ENCODE measurements at regions not wholly inside any gene's neighbourhood (a gene's known extent, or its start where the extent isn't known, plus 50 kb on each side); places are given as distances from the start of the nearest gene placed in this dataset.

GRCh38 chr20:24109008-24109407 is 120.4 kb upstream of the GGTLC1 start:
- no peak overlapping the region for H3K4me3 Mint-ChIP-seq
- H3K4me1 Mint-ChIP-seq (ENCODE audit: low read depth) = no peaks in the 10 kb centered on the region
- no peak overlapping the region for H3K27ac Mint-ChIP-seq
- no peaks in the 10 kb centered on the region for H3K9me3 Mint-ChIP-seq
- intact Hi-C loops (cut with micrococcal nuclease) = no loop called here
- DNase-seq (ENCODE audit: low spot score) = no peak
- peaks cover 2% of the 10 kb centered on the region for H3K27me3 Mint-ChIP-seq (ENCODE audit: insufficient read depth)
- H3K36me3 Mint-ChIP-seq (ENCODE audit: low read depth) = no peaks in the 10 kb centered on the region

GRCh38 chr20:24108581-24108980 is 120.0 kb upstream of the GGTLC1 start:
- intact Hi-C loops (cut with micrococcal nuclease) = no loop called here
- no peaks in the 10 kb centered on the region for H3K4me1 Mint-ChIP-seq (ENCODE audit: low read depth)
- no peak for DNase-seq (ENCODE audit: low spot score)
- H3K27ac Mint-ChIP-seq = no peak overlapping the region
- H3K36me3 Mint-ChIP-seq (ENCODE audit: low read depth) = no peaks in the 10 kb centered on the region
- H3K27me3 Mint-ChIP-seq (ENCODE audit: insufficient read depth) = peaks cover 2% of the 10 kb centered on the region
- no peaks in the 10 kb centered on the region for H3K9me3 Mint-ChIP-seq
- H3K4me3 Mint-ChIP-seq = no peak overlapping the region

GRCh38 chr20:24106801-24107445 is 118.3 kb upstream of the GGTLC1 start:
- DNase-seq (ENCODE audit: low spot score) = no peak
- intact Hi-C loops (cut with micrococcal nuclease) = no loop called here
- Mint-ChIP-seq H3K9me3 (no peaks in the 10 kb centered on the region), H3K4me3 (no peak overlapping the region), H3K36me3 (ENCODE audit: low read depth) (no peaks in the 10 kb centered on the region), H3K27ac (no peak overlapping the region), H3K4me1 (ENCODE audit: low read depth) (peaks cover 7% of the 10 kb centered on the region), H3K27me3 (ENCODE audit: insufficient read depth) (peaks cover 4% of the 10 kb centered on the region)

GRCh38 chr20:24106150-24106800 is 117.7 kb upstream of the GGTLC1 start:
- Mint-ChIP-seq H3K27me3 (ENCODE audit: insufficient read depth) (peaks cover 4% of the 10 kb centered on the region), H3K4me1 (ENCODE audit: low read depth) (peaks cover 7% of the 10 kb centered on the region), H3K4me3 (no peak overlapping the region), H3K9me3 (no peaks in the 10 kb centered on the region), H3K27ac (no peak overlapping the region), H3K36me3 (ENCODE audit: low read depth) (no peaks in the 10 kb centered on the region)
- intact Hi-C loops (cut with micrococcal nuclease) = no loop called here
- no peak for DNase-seq (ENCODE audit: low spot score)

- no peaks in the 10 kb centered on the region for H3K36me3 Mint-ChIP-seq (ENCODE audit: low read depth)
- no peaks in the 10 kb centered on the region for H3K9me3 Mint-ChIP-seq
- no peak overlapping the region for H3K27ac Mint-ChIP-seq
- intact Hi-C loops (cut with micrococcal nuclease) = loop anchor here (5.0 kb wide), 1 partner anchor 59 kb away; no protein-coding TSS in a partner anchor
- no peak overlapping the region for H3K4me3 Mint-ChIP-seq
- H3K4me1 Mint-ChIP-seq (ENCODE audit: low read depth) = peaks cover 21% of the 10 kb centered on the region
- no peak for DNase-seq (ENCODE audit: low spot score)
- peaks cover 2% of the 10 kb centered on the region for H3K27me3 Mint-ChIP-seq (ENCODE audit: insufficient read depth)
These were observed 114.3 kb upstream of the GGTLC1 start for GRCh38 chr20:24102749-24103333.

GRCh38 chr20:24102290-24102689 is 113.7 kb upstream of the GGTLC1 start:
- intact Hi-C loops (cut with micrococcal nuclease) = loop anchor here (5.0 kb wide), 1 partner anchor 60 kb away; no protein-coding TSS in a partner anchor
- Mint-ChIP-seq H3K27ac (no peak overlapping the region), H3K27me3 (ENCODE audit: insufficient read depth) (peaks cover 2% of the 10 kb centered on the region), H3K4me3 (no peak overlapping the region), H3K9me3 (no peaks in the 10 kb centered on the region), H3K4me1 (ENCODE audit: low read depth) (peaks cover 21% of the 10 kb centered on the region), H3K36me3 (ENCODE audit: low read depth) (no peaks in the 10 kb centered on the region)
- DNase-seq (ENCODE audit: low spot score) = peak; percentile 4

- intact Hi-C loops (cut with micrococcal nuclease) = loop anchor here (1.0 to 5.0 kb wide), 6 partner anchors 55 to 210 kb away; no protein-coding TSS in a partner anchor
- peak overlapping the region; percentile 22 for H3K27ac Mint-ChIP-seq
- peaks cover 21% of the 10 kb centered on the region for H3K4me1 Mint-ChIP-seq (ENCODE audit: low read depth)
- no peak overlapping the region for H3K4me3 Mint-ChIP-seq
- H3K9me3 Mint-ChIP-seq = no peaks in the 10 kb centered on the region
- peak; percentile 38 for DNase-seq (ENCODE audit: low spot score)
- H3K36me3 Mint-ChIP-seq (ENCODE audit: low read depth) = no peaks in the 10 kb centered on the region
- H3K27me3 Mint-ChIP-seq (ENCODE audit: insufficient read depth) = peaks cover 7% of the 10 kb centered on the region
These were observed 111.9 kb upstream of the GGTLC1 start for GRCh38 chr20:24100370-24101011.

- Mint-ChIP-seq H3K27ac (no peak overlapping the region), H3K4me3 (no peak overlapping the region), H3K36me3 (ENCODE audit: low read depth) (no peaks in the 10 kb centered on the region), H3K9me3 (no peaks in the 10 kb centered on the region), H3K27me3 (ENCODE audit: insufficient read depth) (peaks cover 7% of the 10 kb centered on the region), H3K4me1 (ENCODE audit: low read depth) (peaks cover 21% of the 10 kb centered on the region)
- no peak for DNase-seq (ENCODE audit: low spot score)
- intact Hi-C loops (cut with micrococcal nuclease) = no loop called here
These were observed 110.3 kb upstream of the GGTLC1 start for GRCh38 chr20:24098886-24099285.

GRCh38 chr20:24097506-24098245 is 109.1 kb upstream of the GGTLC1 start:
- intact Hi-C loops (cut with micrococcal nuclease) = no loop called here
- Mint-ChIP-seq H3K27ac (no peak overlapping the region), H3K9me3 (no peaks in the 10 kb centered on the region), H3K27me3 (ENCODE audit: insufficient read depth) (peaks cover 5% of the 10 kb centered on the region), H3K4me1 (ENCODE audit: low read depth) (peaks cover 17% of the 10 kb centered on the region), H3K4me3 (no peak overlapping the region), H3K36me3 (ENCODE audit: low read depth) (no peaks in the 10 kb centered on the region)
- no peak for DNase-seq (ENCODE audit: low spot score)

GRCh38 chr20:24096864-24097450 is 108.4 kb upstream of the GGTLC1 start:
- DNase-seq (ENCODE audit: low spot score) = no peak
- Mint-ChIP-seq H3K9me3 (no peaks in the 10 kb centered on the region), H3K27me3 (ENCODE audit: insufficient read depth) (peaks cover 5% of the 10 kb centered on the region), H3K27ac (no peak overlapping the region), H3K4me3 (no peak overlapping the region), H3K36me3 (ENCODE audit: low read depth) (no peaks in the 10 kb centered on the region), H3K4me1 (ENCODE audit: low read depth) (peaks cover 14% of the 10 kb centered on the region)
- intact Hi-C loops (cut with micrococcal nuclease) = no loop called here

GRCh38 chr20:24096264-24096663 is 107.7 kb upstream of the GGTLC1 start:
- intact Hi-C loops (cut with micrococcal nuclease) = no loop called here
- peaks cover 5% of the 10 kb centered on the region for H3K27me3 Mint-ChIP-seq (ENCODE audit: insufficient read depth)
- no peaks in the 10 kb centered on the region for H3K9me3 Mint-ChIP-seq
- peaks cover 14% of the 10 kb centered on the region for H3K4me1 Mint-ChIP-seq (ENCODE audit: low read depth)
- H3K4me3 Mint-ChIP-seq = no peak overlapping the region
- H3K36me3 Mint-ChIP-seq (ENCODE audit: low read depth) = no peaks in the 10 kb centered on the region
- no peak for DNase-seq (ENCODE audit: low spot score)
- no peak overlapping the region for H3K27ac Mint-ChIP-seq

GRCh38 chr20:24095756-24096155 is 107.2 kb upstream of the GGTLC1 start:
- Mint-ChIP-seq H3K27me3 (ENCODE audit: insufficient read depth) (peaks cover 5% of the 10 kb centered on the region), H3K4me3 (no peak overlapping the region), H3K4me1 (ENCODE audit: low read depth) (peaks cover 13% of the 10 kb centered on the region), H3K9me3 (no peaks in the 10 kb centered on the region), H3K36me3 (ENCODE audit: low read depth) (no peaks in the 10 kb centered on the region), H3K27ac (no peak overlapping the region)
- intact Hi-C loops (cut with micrococcal nuclease) = no loop called here
- DNase-seq (ENCODE audit: low spot score) = no peak

All from activated T-helper 1 cell treated with anti-CD3 and anti-CD28 coated beads, Interleukin-12 subunit alpha, Interleukin-12 subunit beta, Interleukin-2, Interleukin-4 antibody, amounts not matched to agents 30 ng/mL and 10 ng/mL and 1 ng/mL, durations not matched to agents 14 hours and 24 hours and 36 hours (primary cell).